ENCODE measurements at regions not wholly inside any gene's neighbourhood (a gene's known extent, or its start where the extent isn't known, plus 50 kb on each side); places are given as distances from the start of the nearest gene placed in this dataset.
"Not testable (repeated sequence)": the region's sequence is repeated elsewhere in the genome, so short reads cannot be mapped to it uniquely, and the experiment has no call there.

GRCh38 chr14:22344209-22344608, 244.8 kb downstream of the DAD1 start:
- H3K9me3 Mint-ChIP-seq (ENCODE audit: low read depth); H3K27me3 Mint-ChIP-seq; H3K4me1 Mint-ChIP-seq; ATAC-seq; H3K27ac Mint-ChIP-seq; CTCF ChIA-PET; H3K36me3 Mint-ChIP-seq; H3K4me3 Mint-ChIP-seq; DNase-seq: not testable (repeated sequence)

- Mint-ChIP-seq H3K4me3 (no peak overlapping the region), H3K27ac (no peak overlapping the region), H3K9me3 (ENCODE audit: low read depth) (no peaks in the 10 kb centered on the region), H3K27me3 (no peaks in the 10 kb centered on the region), H3K4me1 (no peaks in the 10 kb centered on the region), H3K36me3 (no peaks in the 10 kb centered on the region)
- ATAC-seq = no peak
- no peak for DNase-seq
- CTCF ChIA-PET = no interaction called here
Observed at GRCh38 chr14:22341049-22341448, 248.0 kb downstream of the DAD1 start.

- ATAC-seq (no peak), DNase-seq (no peak)
- H3K4me1 Mint-ChIP-seq = no peaks in the 10 kb centered on the region
- H3K4me3 Mint-ChIP-seq = no peak overlapping the region
- CTCF ChIA-PET = no interaction called here
- H3K36me3 Mint-ChIP-seq = no peaks in the 10 kb centered on the region
- H3K27me3 Mint-ChIP-seq = no peaks in the 10 kb centered on the region
- no peaks in the 10 kb centered on the region for H3K9me3 Mint-ChIP-seq (ENCODE audit: low read depth)
- H3K27ac Mint-ChIP-seq = no peak overlapping the region
Observed at GRCh38 chr14:22338917-22339715, 249.9 kb downstream of the DAD1 start.

- CTCF ChIA-PET = no interaction called here
- Mint-ChIP-seq H3K9me3 (ENCODE audit: low read depth) (no peaks in the 10 kb centered on the region), H3K4me3 (no peak overlapping the region), H3K36me3 (no peaks in the 10 kb centered on the region), H3K27ac (no peak overlapping the region), H3K4me1 (no peaks in the 10 kb centered on the region), H3K27me3 (no peaks in the 10 kb centered on the region)
- DNase-seq = no peak
- ATAC-seq = no peak
Observed at GRCh38 chr14:22338381-22338780, 250.6 kb downstream of the DAD1 start.

GRCh38 chr14:22337938-22338337, 251.1 kb downstream of the DAD1 start:
- Mint-ChIP-seq H3K27ac (no peak overlapping the region), H3K36me3 (no peaks in the 10 kb centered on the region), H3K27me3 (no peaks in the 10 kb centered on the region), H3K9me3 (ENCODE audit: low read depth) (no peaks in the 10 kb centered on the region), H3K4me1 (no peaks in the 10 kb centered on the region), H3K4me3 (no peak overlapping the region)
- CTCF ChIA-PET = no interaction called here
- no peak for ATAC-seq
- no peak for DNase-seq

GRCh38 chr14:22337521-22337920, 251.5 kb downstream of the DAD1 start:
- DNase-seq = no peak
- Mint-ChIP-seq H3K36me3 (no peaks in the 10 kb centered on the region), H3K4me3 (no peak overlapping the region), H3K27me3 (no peaks in the 10 kb centered on the region), H3K27ac (no peak overlapping the region), H3K9me3 (ENCODE audit: low read depth) (no peaks in the 10 kb centered on the region), H3K4me1 (no peaks in the 10 kb centered on the region)
- no peak for ATAC-seq
- CTCF ChIA-PET = no interaction called here

- DNase-seq (no peak), ATAC-seq (no peak)
- CTCF ChIA-PET = no interaction called here
- no peak overlapping the region for H3K27ac Mint-ChIP-seq
- H3K4me3 Mint-ChIP-seq = no peak overlapping the region
- H3K9me3 Mint-ChIP-seq (ENCODE audit: low read depth) = no peaks in the 10 kb centered on the region
- no peaks in the 10 kb centered on the region for H3K4me1 Mint-ChIP-seq
- no peaks in the 10 kb centered on the region for H3K27me3 Mint-ChIP-seq
- H3K36me3 Mint-ChIP-seq = no peaks in the 10 kb centered on the region
Observed at GRCh38 chr14:22336031-22336430, 253.0 kb downstream of the DAD1 start.

GRCh38 chr14:22334627-22335026, 254.4 kb downstream of the DAD1 start:
- no peaks in the 10 kb centered on the region for H3K9me3 Mint-ChIP-seq (ENCODE audit: low read depth)
- CTCF ChIA-PET = no interaction called here
- ATAC-seq = no peak

GRCh38 chr14:22334275-22334577, 254.8 kb downstream of the DAD1 start:
- DNase-seq (no peak), ATAC-seq (no peak)
- no peaks in the 10 kb centered on the region for H3K36me3 Mint-ChIP-seq
- no peak overlapping the region for H3K27ac Mint-ChIP-seq
- H3K4me1 Mint-ChIP-seq = no peaks in the 10 kb centered on the region
- H3K9me3 Mint-ChIP-seq (ENCODE audit: low read depth) = no peaks in the 10 kb centered on the region
- CTCF ChIA-PET = no interaction called here
- no peaks in the 10 kb centered on the region for H3K27me3 Mint-ChIP-seq
- H3K4me3 Mint-ChIP-seq = no peak overlapping the region

More at GRCh38 chr14:22334627-22335026, 254.4 kb downstream of the DAD1 start:
- Mint-ChIP-seq H3K27me3 (no peaks in the 10 kb centered on the region), H3K4me1 (no peaks in the 10 kb centered on the region), H3K36me3 (no peaks in the 10 kb centered on the region), H3K4me3 (no peak overlapping the region), H3K27ac (no peak overlapping the region)
- no peak for DNase-seq

- Mint-ChIP-seq H3K27ac (no peak overlapping the region), H3K4me3 (no peak overlapping the region), H3K4me1 (no peaks in the 10 kb centered on the region), H3K27me3 (no peaks in the 10 kb centered on the region), H3K9me3 (ENCODE audit: low read depth) (no peaks in the 10 kb centered on the region), H3K36me3 (no peaks in the 10 kb centered on the region)
- ATAC-seq (no peak), DNase-seq (no peak)
- CTCF ChIA-PET = no interaction called here
Observed at GRCh38 chr14:22333422-22334274, 255.4 kb downstream of the DAD1 start.

GRCh38 chr14:22332686-22333421, 256.2 kb downstream of the DAD1 start:
- Mint-ChIP-seq H3K27me3 (no peaks in the 10 kb centered on the region), H3K4me3 (no peak overlapping the region), H3K9me3 (ENCODE audit: low read depth) (no peaks in the 10 kb centered on the region), H3K36me3 (no peaks in the 10 kb centered on the region), H3K4me1 (no peaks in the 10 kb centered on the region), H3K27ac (no peak overlapping the region)
- CTCF ChIA-PET = no interaction called here
- DNase-seq (no peak), ATAC-seq (no peak)

- ATAC-seq (no peak), DNase-seq (no peak)
- Mint-ChIP-seq H3K4me3 (no peak overlapping the region), H3K9me3 (ENCODE audit: low read depth) (no peaks in the 10 kb centered on the region), H3K4me1 (no peaks in the 10 kb centered on the region), H3K27me3 (no peaks in the 10 kb centered on the region), H3K27ac (no peak overlapping the region), H3K36me3 (no peaks in the 10 kb centered on the region)
- CTCF ChIA-PET = no interaction called here
Observed at GRCh38 chr14:22329371-22329770, 259.7 kb downstream of the DAD1 start.

- Mint-ChIP-seq H3K27me3 (no peaks in the 10 kb centered on the region), H3K9me3 (ENCODE audit: low read depth) (no peaks in the 10 kb centered on the region), H3K4me1 (no peaks in the 10 kb centered on the region), H3K36me3 (no peaks in the 10 kb centered on the region), H3K4me3 (no peak overlapping the region), H3K27ac (no peak overlapping the region)
- no peak for ATAC-seq
- DNase-seq = no peak
- CTCF ChIA-PET = no interaction called here
Observed at GRCh38 chr14:22325676-22326400, 263.2 kb downstream of the DAD1 start.

Data from activated CD8-positive, alpha-beta memory T cell treated with anti-CD3 and anti-CD28 coated beads, Interleukin-2, amount 10 ng/mL, durations not matched to agents 7 days and 5 days (primary cell).